ENCODE measurements at regions not wholly inside any gene's neighbourhood (a gene's known extent, or its start where the extent isn't known, plus 50 kb on each side); places are given as distances from the start of the nearest gene placed in this dataset.

- Histone ChIP-seq H3K9me3 (no peaks in the 10 kb centered on the region), H3K27ac (no peak overlapping the region), H3K36me3 (replicated peaks in 1 of 2; ENCODE audit: insufficient read depth in 1 of 2, low read depth in 2 of 2) (no peaks in the 10 kb centered on the region), H3K4me1 (no peaks in the 10 kb centered on the region), H3K4me3 (no peak overlapping the region), H3K27me3 (no peaks in the 10 kb centered on the region)
- WGBS, 2 donors, result 56 to 77% methylated on average over 3 to 4 of the region's 4 CpGs
- no peak for TF ChIP-seq POLR2A (IDR thresholded peaks at IDR 0.05)
- TF ChIP-seq CTCF (IDR thresholded peaks at IDR 0.05), result no peak
- ATAC-seq (no peak), DNase-seq (no peak)
- intact Hi-C loops (cut with DNase I), result no loop called here
These were observed 343.0 kb upstream of the PODXL start for GRCh38 chr7:131899271-131900030.

GRCh38 chr7:131898418-131898817 lies 342.0 kb upstream of the PODXL start:
- no peaks in the 10 kb centered on the region for H3K36me3 ChIP-seq (replicated peaks in 1 of 2; ENCODE audit: insufficient read depth in 1 of 2, low read depth in 2 of 2)
- TF ChIP-seq CTCF (IDR thresholded peaks at IDR 0.05), result no peak
- TF ChIP-seq POLR2A (IDR thresholded peaks at IDR 0.05), result no peak
- intact Hi-C loops (cut with DNase I), result no loop called here
- 30 to 32% methylated on average over 3 of the region's 3 CpGs for WGBS, 2 donors
- H3K9me3 ChIP-seq, result no peaks in the 10 kb centered on the region
- H3K4me1 ChIP-seq, result no peaks in the 10 kb centered on the region
- ATAC-seq (no peak), DNase-seq (no peak)
- H3K4me3 ChIP-seq, result no peak overlapping the region
- no peak overlapping the region for H3K27ac ChIP-seq
- H3K27me3 ChIP-seq, result no peaks in the 10 kb centered on the region

GRCh38 chr7:131897790-131898165 lies 341.4 kb upstream of the PODXL start:
- no peak for ATAC-seq
- H3K27ac ChIP-seq, result no peak overlapping the region
- H3K4me3 ChIP-seq, result no peak overlapping the region
- H3K9me3 ChIP-seq, result no peaks in the 10 kb centered on the region
- H3K27me3 ChIP-seq, result no peaks in the 10 kb centered on the region
- no peak for DNase-seq
- intact Hi-C loops (cut with DNase I), result no loop called here
- WGBS, 2 donors, result 77 to 90% methylated on average over 2 of the region's 2 CpGs
- no peaks in the 10 kb centered on the region for H3K4me1 ChIP-seq
- no peak for TF ChIP-seq POLR2A (IDR thresholded peaks at IDR 0.05)
- no peaks in the 10 kb centered on the region for H3K36me3 ChIP-seq (replicated peaks in 1 of 2; ENCODE audit: insufficient read depth in 1 of 2, low read depth in 2 of 2)

DNA sequence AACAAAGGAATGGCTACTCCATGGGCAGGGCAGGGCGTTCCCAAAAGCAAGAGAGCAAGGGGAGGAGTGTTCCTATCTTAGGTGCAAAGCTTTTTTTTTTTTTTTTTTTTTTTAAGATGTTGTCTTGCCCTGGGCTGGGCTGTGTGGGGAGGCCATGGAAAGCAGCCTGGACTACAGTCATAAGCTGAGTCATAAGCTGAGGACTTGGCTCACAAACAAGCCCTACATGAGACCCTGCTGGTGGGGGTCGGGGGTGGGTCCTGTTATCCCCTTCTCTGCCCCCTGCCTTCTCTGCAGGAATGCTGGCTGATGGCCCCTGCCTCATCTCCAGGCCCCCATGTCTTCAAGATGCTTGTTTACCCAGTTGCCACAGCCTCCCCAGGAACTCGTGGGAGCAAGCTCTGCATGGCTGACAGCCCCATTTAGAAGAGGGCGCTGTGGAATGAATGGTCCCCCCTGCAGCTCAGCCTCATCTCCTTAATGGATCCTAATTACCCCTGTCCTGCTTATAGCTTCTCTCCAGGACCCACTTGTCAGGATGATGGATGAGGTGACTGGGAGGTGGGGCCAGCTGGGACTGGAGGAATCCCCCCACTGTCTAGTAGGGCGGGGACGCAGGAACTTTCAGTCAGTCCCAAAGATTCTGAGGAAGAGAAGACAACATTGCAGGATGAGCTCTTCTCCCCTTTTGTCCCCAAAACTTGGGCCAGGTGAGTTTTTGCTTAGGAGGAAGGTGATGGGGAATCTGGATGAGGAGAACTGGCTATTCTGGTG lies 340.8 kb upstream of the PODXL start:
- Histone ChIP-seq H3K4me1 (no peaks in the 10 kb centered on the region), H3K27ac (no peak overlapping the region), H3K36me3 (replicated peaks in 1 of 2; ENCODE audit: insufficient read depth in 1 of 2, low read depth in 2 of 2) (no peaks in the 10 kb centered on the region), H3K4me3 (no peak overlapping the region), H3K9me3 (no peaks in the 10 kb centered on the region), H3K27me3 (no peaks in the 10 kb centered on the region)
- DNase-seq (no peak), ATAC-seq (no peak)
- 45 to 72% methylated on average over 6 of the region's 6 CpGs for WGBS, 2 donors
- TF ChIP-seq POLR2A (IDR thresholded peaks at IDR 0.05), result no peak
- no peak for TF ChIP-seq CTCF (IDR thresholded peaks at IDR 0.05)
- intact Hi-C loops (cut with DNase I), result no loop called here

GRCh38 chr7:131896165-131896863 lies 339.9 kb upstream of the PODXL start:
- Histone ChIP-seq H3K4me1 (no peaks in the 10 kb centered on the region), H3K36me3 (replicated peaks in 1 of 2; ENCODE audit: insufficient read depth in 1 of 2, low read depth in 2 of 2) (no peaks in the 10 kb centered on the region), H3K9me3 (no peaks in the 10 kb centered on the region), H3K4me3 (no peak overlapping the region), H3K27ac (no peak overlapping the region), H3K27me3 (no peaks in the 10 kb centered on the region)
- no peak for TF ChIP-seq POLR2A (IDR thresholded peaks at IDR 0.05)
- TF ChIP-seq CTCF (IDR thresholded peaks at IDR 0.05), result no peak
- intact Hi-C loops (cut with DNase I), result no loop called here
- ATAC-seq (no peak), DNase-seq (no peak)
- WGBS, 2 donors, result 69% methylated on average over 7 of the region's 7 CpGs

All from body of pancreas (tissue), 4 donors.